ENCODE measurements at regions not wholly inside any gene's neighbourhood (a gene's known extent, or its start where the extent isn't known, plus 50 kb on each side); places are given as distances from the start of the nearest gene placed in this dataset.

GRCh38 chr5:68385936-68386335 lies 170.4 kb downstream of the PIK3R1 start:
- Histone ChIP-seq H3K27me3 (no peaks in the 10 kb centered on the region), H3K9me3 (no peaks in the 10 kb centered on the region), H3K27ac (replicated peaks in 1 of 4) (no peak overlapping the region), H3K4me1 (peaks cover 0 to 6% (median 0%) of the 10 kb centered on the region in 4 donors), H3K36me3 (no peaks in the 10 kb centered on the region), H3K4me3 (no peak overlapping the region)
- no peak for DNase-seq (ENCODE audit: extremely low spot score)
- TF ChIP-seq EP300 (IDR thresholded peaks at IDR 0.05) (no peak), POLR2AphosphoS5 (IDR thresholded peaks at IDR 0.05) (no peak), CTCF (IDR thresholded peaks at IDR 0.05) (no peak), POLR2A (IDR thresholded peaks at IDR 0.05; ENCODE audit: low read depth) (no peak)
- intact Hi-C loops (cut with DNase I): no loop called here
- WGBS: 92% methylated on average over 2 of the region's 2 CpGs

- Histone ChIP-seq H3K4me3 (no peak overlapping the region), H3K9me3 (no peaks in the 10 kb centered on the region), H3K27ac (replicated peaks in 1 of 4) (no peak overlapping the region), H3K36me3 (no peaks in the 10 kb centered on the region), H3K27me3 (no peaks in the 10 kb centered on the region), H3K4me1 (no peaks in the 10 kb centered on the region)
- DNase-seq (ENCODE audit: extremely low spot score): no peak
- intact Hi-C loops (cut with DNase I): no loop called here
- 96% methylated on average over 4 of the region's 4 CpGs for whole genome bisulfite sequencing
- TF ChIP-seq CTCF (IDR thresholded peaks at IDR 0.05): no peak
- no peak for TF ChIP-seq POLR2A (IDR thresholded peaks at IDR 0.05; ENCODE audit: low read depth)
- TF ChIP-seq POLR2AphosphoS5 (IDR thresholded peaks at IDR 0.05): no peak
Observed at GRCh38 chr5:68387074-68387796, 171.7 kb downstream of the PIK3R1 start.

- Histone ChIP-seq H3K36me3 (no peaks in the 10 kb centered on the region), H3K9me3 (no peaks in the 10 kb centered on the region), H3K27ac (replicated peaks in 1 of 4) (no peak overlapping the region), H3K4me1 (no peaks in the 10 kb centered on the region), H3K27me3 (no peaks in the 10 kb centered on the region), H3K4me3 (no peak overlapping the region)
- TF ChIP-seq EP300 (IDR thresholded peaks at IDR 0.05) (no peak), POLR2AphosphoS5 (IDR thresholded peaks at IDR 0.05) (no peak), CTCF (IDR thresholded peaks at IDR 0.05) (no peak), POLR2A (IDR thresholded peaks at IDR 0.05; ENCODE audit: low read depth) (no peak)
- no peak for DNase-seq (ENCODE audit: extremely low spot score)
- intact Hi-C loops (cut with DNase I): no loop called here
- WGBS: 84% methylated on average over 3 of the region's 3 CpGs
Observed at GRCh38 chr5:68389618-68390017, 174.1 kb downstream of the PIK3R1 start.

GRCh38 chr5:68392617-68393016 lies 177.1 kb downstream of the PIK3R1 start:
- Histone ChIP-seq H3K27ac (replicated peaks in 1 of 4) (no peak overlapping the region), H3K4me3 (no peak overlapping the region), H3K9me3 (peaks cover 0 to 4% (median 0%) of the 10 kb centered on the region in 4 donors), H3K4me1 (no peaks in the 10 kb centered on the region), H3K27me3 (no peaks in the 10 kb centered on the region), H3K36me3 (no peaks in the 10 kb centered on the region)
- intact Hi-C loops (cut with DNase I): no loop called here
- 44% methylated on average over 2 of the region's 2 CpGs for WGBS
- no peak for DNase-seq (ENCODE audit: extremely low spot score)
- TF ChIP-seq POLR2AphosphoS5 (IDR thresholded peaks at IDR 0.05): no peak
- no peak for TF ChIP-seq CTCF (IDR thresholded peaks at IDR 0.05)
- TF ChIP-seq POLR2A (IDR thresholded peaks at IDR 0.05; ENCODE audit: low read depth): no peak
- no peak for TF ChIP-seq EP300 (IDR thresholded peaks at IDR 0.05)

GRCh38 chr5:68395302-68395701 lies 179.7 kb downstream of the PIK3R1 start:
- no peaks in the 10 kb centered on the region for H3K27me3 ChIP-seq

More at GRCh38 chr5:68395302-68395701, 179.7 kb downstream of the PIK3R1 start:
- DNase-seq (ENCODE audit: extremely low spot score): no peak
- H3K4me3 ChIP-seq: no peak overlapping the region
- no peak for TF ChIP-seq POLR2A (IDR thresholded peaks at IDR 0.05; ENCODE audit: low read depth)
- no peak for TF ChIP-seq EP300 (IDR thresholded peaks at IDR 0.05)
- no peak for TF ChIP-seq POLR2AphosphoS5 (IDR thresholded peaks at IDR 0.05)
- TF ChIP-seq CTCF (IDR thresholded peaks at IDR 0.05): no peak
- 95% methylated on average over 8 of the region's 8 CpGs for WGBS
- no peaks in the 10 kb centered on the region for H3K4me1 ChIP-seq
- no peaks in the 10 kb centered on the region for H3K36me3 ChIP-seq
- H3K9me3 ChIP-seq: peaks cover 0 to 6% (median 0%) of the 10 kb centered on the region in 4 donors
- intact Hi-C loops (cut with DNase I): no loop called here
- no peak overlapping the region for H3K27ac ChIP-seq (replicated peaks in 1 of 4)
